ENCODE measurements at regions not wholly inside any gene's neighbourhood (a gene's known extent, or its start where the extent isn't known, plus 50 kb on each side); places are given as distances from the start of the nearest gene placed in this dataset.

- no peak for DNase-seq (ENCODE audit: low spot score)
Measured at GRCh38 chr2:138838851-138839620, 58.8 kb upstream of the NXPH2 start.

GRCh38 chr2:138831691-138832090 is 51.5 kb upstream of the NXPH2 start:
- DNase-seq (ENCODE audit: low spot score), result no peak

GRCh38 chr2:138831154-138831553 is 51.0 kb upstream of the NXPH2 start:
- DNase-seq (ENCODE audit: low spot score), result no peak

GRCh38 chr2:138830547-138830946 is 50.4 kb upstream of the NXPH2 start:
- DNase-seq (ENCODE audit: low spot score), result no peak
